ENCODE measurements at regions not wholly inside any gene's neighbourhood (a gene's known extent, or its start where the extent isn't known, plus 50 kb on each side); places are given as distances from the start of the nearest gene placed in this dataset.

- DNase-seq, result no peak
Observed at GRCh38 chr4:156710365-156711192, 261.0 kb downstream of the PDGFC start.

DNA sequence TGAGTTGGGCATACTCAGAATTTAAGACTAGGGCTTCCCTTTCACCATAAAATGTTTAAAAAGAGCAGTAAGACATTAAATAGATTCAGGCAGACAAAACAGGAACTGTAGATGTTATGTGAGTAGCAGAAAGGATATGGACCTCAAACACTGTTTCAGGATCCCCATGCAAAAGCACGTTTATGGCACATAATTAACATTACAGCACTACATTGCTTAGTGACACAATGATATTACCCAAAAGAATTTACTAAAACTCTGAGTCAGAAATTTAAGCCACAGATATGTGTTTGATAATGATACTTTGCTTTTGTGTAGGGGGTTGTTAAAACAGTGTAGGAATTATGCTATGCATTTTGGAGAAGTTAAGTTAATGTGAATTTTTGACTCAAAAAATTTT is 266.3 kb downstream of the PDGFC start:
- DNase-seq, result no peak

DNA sequence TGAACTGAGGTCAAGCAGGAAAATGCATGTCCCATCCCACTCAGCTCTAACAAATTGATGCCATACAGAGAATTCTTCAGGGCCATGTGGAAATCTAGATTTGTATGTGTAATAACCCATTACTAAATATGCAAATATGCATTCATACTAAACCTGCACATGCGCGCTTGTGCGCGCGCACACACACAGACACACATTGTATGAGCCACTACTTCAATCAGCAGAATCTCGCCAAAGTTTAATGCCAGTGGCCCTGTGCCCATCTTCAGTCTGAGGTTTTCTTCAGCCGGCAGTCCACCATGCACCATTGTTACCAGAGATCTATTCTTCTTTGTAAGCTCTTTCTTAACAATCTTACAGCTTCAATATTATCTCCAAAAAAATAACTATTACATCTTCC is 276.4 kb downstream of the PDGFC start:
- DNase-seq, result no peak

DNA sequence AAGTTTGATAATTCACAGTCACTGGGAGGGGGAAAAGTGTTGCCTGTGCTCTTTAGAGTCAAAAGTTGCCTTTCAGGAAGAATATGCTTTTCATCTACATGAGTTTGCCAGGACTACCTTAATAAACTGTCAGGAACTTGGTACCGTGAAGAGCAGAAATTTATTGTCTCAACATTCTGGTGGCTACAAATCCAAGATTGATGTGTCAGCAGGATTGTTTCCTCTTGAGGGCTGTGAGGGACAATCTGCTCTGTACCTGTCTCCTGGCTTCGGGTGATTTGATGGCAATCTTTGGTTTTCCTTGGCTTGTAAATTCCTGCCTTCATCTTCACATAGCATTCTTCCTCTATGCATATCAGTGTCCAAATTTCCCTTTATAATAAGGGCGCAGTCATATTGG is 277.2 kb downstream of the PDGFC start:
- no peak for DNase-seq

DNA sequence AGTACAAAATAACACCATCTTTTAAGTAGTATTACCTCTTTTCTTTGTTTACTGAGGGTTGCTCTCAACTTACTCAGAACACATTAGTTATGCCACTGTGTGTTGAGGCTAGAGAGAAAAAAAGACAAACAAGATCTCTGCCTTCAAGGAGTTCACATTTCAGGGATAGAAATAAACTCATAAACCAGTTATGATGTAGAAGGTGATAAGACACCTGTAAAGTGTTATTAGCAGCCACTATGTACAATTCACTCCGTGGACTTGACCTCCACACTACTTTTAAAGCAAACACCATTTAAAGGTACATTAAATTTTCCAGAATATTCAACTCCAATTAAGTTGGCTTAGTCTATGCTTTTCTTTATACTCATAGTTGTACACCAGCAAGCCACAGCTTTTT is 278.0 kb downstream of the PDGFC start:
- DNase-seq, result no peak

DNA sequence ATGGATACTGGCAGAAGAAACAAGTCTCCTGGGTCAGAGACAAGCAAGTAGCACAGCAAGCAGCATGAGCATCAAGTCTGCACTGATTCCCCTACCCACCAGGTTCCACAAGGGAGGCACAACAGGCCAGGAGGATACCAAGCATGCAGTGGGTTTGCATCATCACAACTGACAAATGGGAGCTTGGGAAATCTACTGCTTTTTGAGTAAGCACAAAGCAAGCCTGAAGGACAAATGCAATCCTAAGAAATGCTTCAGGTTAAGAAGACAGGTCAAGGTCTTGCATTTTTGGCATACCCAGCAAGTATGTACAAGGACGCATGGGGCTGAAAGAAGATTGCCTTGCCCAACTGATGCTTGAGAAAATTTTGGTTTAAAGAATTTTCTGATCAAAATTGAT is 279.6 kb downstream of the PDGFC start:
- no peak for DNase-seq

- DNase-seq, result no peak
Observed at GRCh38 chr4:156690572-156690971, 281.0 kb downstream of the PDGFC start.

- no peak for DNase-seq
Observed at GRCh38 chr4:156686120-156686519, 285.5 kb downstream of the PDGFC start.

GRCh38 chr4:156685308-156685707 is 286.3 kb downstream of the PDGFC start:
- DNase-seq, result no peak

- DNase-seq, result no peak
Observed at GRCh38 chr4:156677656-156678055, 293.9 kb downstream of the PDGFC start.

DNA sequence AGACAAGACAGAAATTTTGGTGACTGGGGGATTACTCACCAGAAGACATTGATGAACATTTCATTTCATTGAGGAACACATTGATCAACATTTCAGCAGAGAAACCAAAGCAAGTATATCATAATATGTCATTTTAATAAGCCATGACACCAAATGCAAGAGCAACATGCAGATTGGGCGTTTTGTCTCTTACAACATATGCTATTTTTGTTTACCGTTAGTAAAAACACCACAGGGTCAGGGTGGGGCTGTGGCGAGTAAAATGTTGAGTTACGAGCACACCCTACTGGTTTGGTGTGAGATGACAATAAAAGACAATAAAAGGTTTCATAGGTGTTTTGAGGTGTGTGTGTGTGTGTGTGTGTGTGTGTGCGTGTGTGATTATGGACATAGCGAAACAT is 294.5 kb downstream of the PDGFC start:
- no peak for DNase-seq

DNA sequence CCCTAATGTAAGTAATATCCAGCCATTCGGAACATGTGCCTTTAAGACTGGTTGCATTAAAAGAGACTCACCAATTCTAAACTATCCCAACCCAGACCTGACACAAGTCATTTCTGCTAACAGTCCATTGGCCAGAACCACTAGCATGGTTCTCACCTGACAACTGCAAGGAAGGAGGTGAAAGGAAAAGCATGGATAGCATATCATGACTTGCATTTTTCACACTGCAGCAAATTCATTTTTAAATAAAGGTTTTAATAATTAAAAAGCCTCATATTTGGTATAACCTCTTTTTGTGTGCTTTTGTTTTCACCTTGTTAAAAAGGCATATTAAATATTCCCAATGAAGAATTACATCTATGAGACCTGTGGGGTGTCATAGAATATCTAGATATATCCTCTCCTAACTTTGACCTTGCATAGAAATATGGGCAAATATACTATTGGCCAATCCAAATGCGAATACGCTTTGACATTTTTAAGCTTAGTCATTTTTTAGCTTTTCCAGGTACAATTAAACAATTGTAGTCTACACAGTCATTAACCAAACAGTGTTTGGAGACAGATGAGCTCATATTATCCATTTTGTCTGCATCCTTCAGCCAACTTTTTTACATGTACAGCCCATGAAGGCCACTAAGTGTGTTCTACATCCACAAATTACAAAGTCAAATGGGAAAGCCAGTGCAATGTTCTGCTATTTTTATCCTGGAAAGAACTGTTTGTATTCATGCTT is 295.3 kb downstream of the PDGFC start:
- no peak for DNase-seq

DNA sequence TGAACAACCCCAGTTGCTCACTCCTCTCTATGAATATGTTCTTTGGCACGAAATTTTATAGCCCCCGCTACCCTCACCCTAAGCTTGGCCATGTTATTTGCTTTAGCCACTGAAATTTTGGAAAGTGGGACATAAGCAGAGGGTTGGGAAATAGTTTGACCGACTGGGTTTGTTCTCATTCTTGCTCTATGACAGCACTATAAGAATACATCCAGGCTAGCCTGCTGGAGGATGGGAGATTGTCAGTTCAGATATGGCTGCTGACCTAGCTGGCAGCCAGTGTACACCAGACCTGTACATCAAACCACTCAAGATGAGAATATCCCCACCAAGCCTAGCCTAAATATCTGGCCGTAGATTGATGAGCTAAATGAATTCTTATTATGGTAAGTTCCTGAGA is 298.1 kb downstream of the PDGFC start:
- DNase-seq, result no peak

DNA sequence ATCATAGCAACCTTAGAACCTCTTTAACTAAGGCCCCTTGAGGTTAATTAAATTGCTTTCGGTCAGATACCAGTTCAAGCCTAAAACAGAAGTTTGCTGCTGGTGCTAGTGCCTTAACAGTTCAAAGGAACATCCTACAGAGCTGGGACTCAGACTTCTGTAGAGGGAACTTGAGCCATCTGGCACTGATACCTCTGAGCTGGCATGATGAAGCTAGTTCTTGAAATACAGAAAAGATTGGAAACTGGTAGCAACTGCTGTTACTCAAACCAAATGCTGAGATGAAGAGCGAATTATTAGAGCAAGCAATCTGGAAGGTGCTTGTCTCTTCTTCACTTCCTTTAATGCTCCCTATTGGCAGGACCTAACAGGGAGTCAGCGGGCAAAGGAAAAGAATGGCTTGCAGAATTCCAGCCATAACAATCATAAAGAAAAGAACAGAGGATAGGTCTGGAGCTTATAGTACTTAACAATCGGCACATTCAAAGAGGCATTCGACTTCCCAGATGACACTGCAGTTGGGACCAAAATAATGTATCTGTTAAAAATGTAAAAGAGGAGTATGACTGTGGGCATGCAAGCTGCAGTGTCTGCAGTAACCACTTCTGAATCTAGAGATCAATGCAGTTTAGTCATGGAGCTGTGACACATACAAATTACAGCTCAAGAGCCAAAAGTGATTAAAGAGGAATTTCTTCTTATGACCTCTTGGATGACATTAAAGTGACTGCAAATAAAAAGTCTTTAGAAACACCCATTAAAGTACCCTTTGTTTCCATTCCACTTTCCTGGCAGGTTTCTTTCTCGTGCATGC is 298.9 kb downstream of the PDGFC start:
- DNase-seq, result no peak

DNA sequence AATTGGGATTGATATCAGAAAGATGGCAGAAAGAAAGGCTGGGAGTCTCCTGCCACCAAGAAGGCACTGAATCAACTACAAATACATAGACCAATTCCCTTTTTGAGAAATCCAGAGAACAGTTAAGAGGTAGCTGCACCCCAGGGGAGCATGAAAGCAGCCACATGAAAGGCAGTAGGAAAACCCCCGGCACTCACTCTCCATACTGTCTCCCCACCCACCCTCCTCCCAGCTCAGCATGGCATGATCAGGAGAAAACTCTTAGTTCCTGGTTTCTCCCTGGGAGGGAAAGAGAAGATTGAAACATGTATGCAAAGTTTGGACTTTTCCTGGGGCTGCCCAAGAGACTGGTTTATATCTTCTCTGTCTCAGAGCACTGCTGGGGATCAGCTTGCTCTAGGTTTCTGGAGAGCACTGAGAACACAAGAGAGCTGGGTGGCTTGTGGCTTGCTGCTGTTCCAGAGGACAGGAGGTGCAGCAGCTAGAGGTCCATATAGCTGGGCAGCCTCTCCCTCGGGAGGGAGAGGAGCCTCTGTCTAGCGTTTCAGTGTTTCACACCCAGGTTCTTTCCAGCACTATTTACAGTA is 305.7 kb downstream of the PDGFC start:
- no peak for DNase-seq

DNA sequence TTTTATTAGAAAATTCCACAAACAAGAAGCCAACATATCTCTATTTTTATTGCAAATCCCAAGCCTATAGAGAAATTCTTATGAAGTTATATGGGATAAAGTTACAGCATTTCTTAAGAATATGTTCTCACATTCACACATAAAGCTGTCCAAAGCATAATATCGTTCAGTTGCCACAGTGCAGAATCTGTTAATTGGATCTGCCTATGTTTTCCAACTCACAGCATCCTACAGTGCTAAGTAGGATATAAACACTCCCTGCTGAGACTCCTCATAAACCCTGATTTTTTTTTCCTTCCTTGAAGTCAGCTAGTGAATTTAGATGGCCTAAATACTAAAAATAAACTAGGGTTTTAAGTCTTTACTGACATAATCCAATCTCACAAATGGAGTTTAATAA is 307.9 kb downstream of the PDGFC start:
- no peak for DNase-seq

DNA sequence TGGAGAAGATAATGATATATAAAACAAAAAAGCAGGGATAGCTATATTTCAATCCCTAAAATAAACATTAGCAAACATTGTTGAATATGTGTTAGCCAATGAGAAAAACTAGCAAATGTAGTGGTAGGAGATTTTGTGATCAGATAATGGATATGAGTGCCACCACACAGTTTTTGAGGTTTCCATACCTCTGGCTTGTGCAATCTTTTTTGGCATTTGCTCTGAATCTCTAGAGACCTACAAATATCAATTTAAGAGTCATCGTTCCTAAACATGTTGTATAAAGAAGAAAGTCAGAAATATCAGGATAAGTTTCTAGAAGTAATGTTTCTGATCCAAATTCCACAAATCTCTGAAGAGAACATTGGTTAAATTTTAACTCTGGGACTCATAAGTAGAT is 308.7 kb downstream of the PDGFC start:
- no peak for DNase-seq

DNA sequence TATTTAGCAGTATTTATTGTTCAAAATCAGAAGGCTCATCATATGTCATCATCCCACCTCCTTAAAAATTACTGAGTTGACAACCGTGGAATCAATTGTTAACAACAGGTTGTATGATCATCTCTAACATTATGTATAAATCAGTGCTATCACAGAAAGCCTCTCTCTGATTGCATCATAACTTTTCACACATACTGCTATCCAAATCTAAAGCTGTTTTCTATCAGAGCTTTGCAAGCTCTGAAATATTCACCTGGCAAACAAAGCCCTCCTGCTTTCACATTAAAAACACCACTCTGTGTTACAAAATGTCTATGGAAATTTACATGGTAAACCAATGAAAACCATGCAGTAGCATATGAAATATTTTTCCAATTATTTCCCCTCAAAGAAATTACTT is 310.0 kb downstream of the PDGFC start:
- DNase-seq, result no peak

- no peak for DNase-seq
Observed at GRCh38 chr4:156660465-156660864, 311.1 kb downstream of the PDGFC start.

- no peak for DNase-seq
Observed at GRCh38 chr4:156659983-156660382, 311.6 kb downstream of the PDGFC start.

DNA sequence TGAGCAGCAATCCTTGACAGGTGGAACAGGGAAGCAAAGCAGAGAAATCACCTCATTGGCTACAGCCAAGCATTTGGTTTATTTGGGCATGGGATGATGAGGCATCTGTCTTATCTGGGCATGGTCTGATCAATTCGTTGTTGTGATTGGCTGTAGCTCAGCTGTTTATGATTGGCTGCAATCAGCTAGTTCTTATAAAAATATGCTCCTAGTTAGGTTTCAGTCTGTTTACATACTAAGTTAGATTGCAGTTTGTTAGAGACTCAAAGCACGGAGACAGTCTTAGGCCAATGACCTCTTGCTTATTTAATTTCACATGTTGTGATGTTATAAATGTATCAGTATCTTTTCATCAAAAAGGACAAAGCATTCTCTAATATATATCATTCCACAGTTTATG is 312.0 kb downstream of the PDGFC start:
- DNase-seq, result no peak

DNA sequence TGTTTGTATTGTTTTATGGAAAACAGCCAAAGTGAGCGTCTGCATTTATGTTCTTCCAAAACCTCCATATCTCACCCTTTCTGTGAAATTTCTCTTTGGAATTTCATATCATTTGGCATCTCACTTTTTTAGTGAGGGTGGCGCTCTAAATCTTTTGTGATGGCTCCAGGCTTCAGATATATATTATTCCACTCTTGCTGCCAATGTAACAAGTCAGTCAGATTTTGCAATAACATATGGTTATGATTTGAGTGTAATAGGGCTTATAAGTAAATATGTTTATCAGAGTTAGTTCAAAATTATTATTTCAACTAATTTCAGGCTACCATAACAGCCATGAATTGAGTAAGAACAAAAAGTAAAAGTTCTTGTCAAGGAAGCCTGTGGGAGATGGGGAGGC is 314.7 kb downstream of the PDGFC start:
- no peak for DNase-seq

- no peak for DNase-seq
Observed at GRCh38 chr4:156654410-156654809, 317.2 kb downstream of the PDGFC start.

All from KG1 (cell line).